K562 (cell line): ENCODE measurements at regions not wholly inside any gene's neighbourhood (a gene's known extent, or its start where the extent isn't known, plus 50 kb on each side); places are given as distances from the start of the nearest gene placed in this dataset.

Experiments
- EP400 ChIP-seq: fragments of 450-650 bp; IDR thresholded peaks from 2 replicates; pipeline ENCODE4 v1.6.1; 2017; ENCODE audit warnings: antibody characterized with exemption, mild to moderate bottlenecking, moderate library complexity
- FOXJ2 ChIP-seq: fragments of 200-800 bp; sonication (Bioruptor generic); IDR thresholded peaks from 2 replicates; pipeline ENCODE4 v1.6.1; 2016; ENCODE audit warnings: missing genetic modification characterization, missing compliant biosample characterization
- NFIC ChIP-seq: fragments of 450-650 bp; IDR thresholded peaks from 2 replicates; pipeline ENCODE4 v1.6.1; 2017; ENCODE audit warnings: mild to moderate bottlenecking, inconsistent platforms
- NR2C1 ChIP-seq, 2 experiments: fragments of 450-650 bp; IDR thresholded peaks; 2 replicates each; pipeline ENCODE4 v1.6.1; 2017; ENCODE audit warnings: mild to moderate bottlenecking in 2 of 2, antibody characterized with exemption in 1 of 2, inconsistent platforms in 1 of 2, missing compliant biosample characterization in 1 of 2, missing genetic modification characterization in 1 of 2
- PHF20 ChIP-seq: fragments of 450-650 bp; IDR thresholded peaks from 2 replicates; pipeline ENCODE4 v1.6.1; 2018; ENCODE audit not compliant: partially characterized antibody
- RNF2 ChIP-seq: sonication (generic); IDR thresholded peaks from 2 replicates; pipeline ENCODE4 v1.6.1; 2016
- SIN3A ChIP-seq, 2 experiments: fragments of 150-350 bp in 1 of 2; IDR thresholded peaks; 2 replicates each; pipeline ENCODE4 v1.6.1; 2011 to 2016; ENCODE audit warnings: borderline replicate concordance in 2 of 2, low read depth in 2 of 2, low read length in 2 of 2, mild to moderate bottlenecking in 2 of 2, moderate library complexity in 2 of 2; ENCODE audit not compliant: control insufficient read depth in 1 of 2
- TFAP4 ChIP-seq: sonication (generic); formaldehyde crosslinking; IDR thresholded peaks from 2 replicates; pipeline ENCODE4 v1.8.0; 2022; ENCODE audit warnings: missing genetic modification reagents, mild to moderate bottlenecking, moderate library complexity, borderline replicate concordance
- TOE1 ChIP-seq, 2 experiments: fragments of 450-650 bp in 1 of 2; sonication (generic) in 1 of 2; formaldehyde crosslinking in 1 of 2; IDR thresholded peaks; 2 replicates each; pipeline versions ENCODE4 v1.7.1 to v1.8.0; 2016 to 2022; ENCODE audit warnings: borderline replicate concordance in 2 of 2, mild to moderate bottlenecking in 2 of 2, antibody characterized with exemption in 1 of 2, inconsistent platforms in 1 of 2, low read depth in 1 of 2, missing genetic modification reagents in 1 of 2, moderate library complexity in 1 of 2
- TF ChIP-seq, protein P1 (sequence below): fragments of 450-650 bp; IDR thresholded peaks from 2 replicates; pipeline ENCODE4 v1.6.1; 2016; ENCODE audit warnings: mild to moderate bottlenecking, moderate library complexity
- TF ChIP-seq, protein P2 (sequence below): fragments of 250-450 bp; sonication (Bioruptor Pico); IDR thresholded peaks from 2 replicates; pipeline ENCODE4 v1.5.0; 2020; ENCODE audit warnings: mild to moderate bottlenecking
- TF ChIP-seq, protein P3 (sequence below): sonication (generic); formaldehyde crosslinking; IDR thresholded peaks from 2 replicates; pipeline ENCODE4 v1.9.0; 2022; ENCODE audit warnings: mild to moderate bottlenecking, missing genetic modification reagents

GRCh38 chr12:113747017-113747416 is 219.1 kb downstream of the RBM19 start (continued):
- TF ChIP-seq, protein P1, sequence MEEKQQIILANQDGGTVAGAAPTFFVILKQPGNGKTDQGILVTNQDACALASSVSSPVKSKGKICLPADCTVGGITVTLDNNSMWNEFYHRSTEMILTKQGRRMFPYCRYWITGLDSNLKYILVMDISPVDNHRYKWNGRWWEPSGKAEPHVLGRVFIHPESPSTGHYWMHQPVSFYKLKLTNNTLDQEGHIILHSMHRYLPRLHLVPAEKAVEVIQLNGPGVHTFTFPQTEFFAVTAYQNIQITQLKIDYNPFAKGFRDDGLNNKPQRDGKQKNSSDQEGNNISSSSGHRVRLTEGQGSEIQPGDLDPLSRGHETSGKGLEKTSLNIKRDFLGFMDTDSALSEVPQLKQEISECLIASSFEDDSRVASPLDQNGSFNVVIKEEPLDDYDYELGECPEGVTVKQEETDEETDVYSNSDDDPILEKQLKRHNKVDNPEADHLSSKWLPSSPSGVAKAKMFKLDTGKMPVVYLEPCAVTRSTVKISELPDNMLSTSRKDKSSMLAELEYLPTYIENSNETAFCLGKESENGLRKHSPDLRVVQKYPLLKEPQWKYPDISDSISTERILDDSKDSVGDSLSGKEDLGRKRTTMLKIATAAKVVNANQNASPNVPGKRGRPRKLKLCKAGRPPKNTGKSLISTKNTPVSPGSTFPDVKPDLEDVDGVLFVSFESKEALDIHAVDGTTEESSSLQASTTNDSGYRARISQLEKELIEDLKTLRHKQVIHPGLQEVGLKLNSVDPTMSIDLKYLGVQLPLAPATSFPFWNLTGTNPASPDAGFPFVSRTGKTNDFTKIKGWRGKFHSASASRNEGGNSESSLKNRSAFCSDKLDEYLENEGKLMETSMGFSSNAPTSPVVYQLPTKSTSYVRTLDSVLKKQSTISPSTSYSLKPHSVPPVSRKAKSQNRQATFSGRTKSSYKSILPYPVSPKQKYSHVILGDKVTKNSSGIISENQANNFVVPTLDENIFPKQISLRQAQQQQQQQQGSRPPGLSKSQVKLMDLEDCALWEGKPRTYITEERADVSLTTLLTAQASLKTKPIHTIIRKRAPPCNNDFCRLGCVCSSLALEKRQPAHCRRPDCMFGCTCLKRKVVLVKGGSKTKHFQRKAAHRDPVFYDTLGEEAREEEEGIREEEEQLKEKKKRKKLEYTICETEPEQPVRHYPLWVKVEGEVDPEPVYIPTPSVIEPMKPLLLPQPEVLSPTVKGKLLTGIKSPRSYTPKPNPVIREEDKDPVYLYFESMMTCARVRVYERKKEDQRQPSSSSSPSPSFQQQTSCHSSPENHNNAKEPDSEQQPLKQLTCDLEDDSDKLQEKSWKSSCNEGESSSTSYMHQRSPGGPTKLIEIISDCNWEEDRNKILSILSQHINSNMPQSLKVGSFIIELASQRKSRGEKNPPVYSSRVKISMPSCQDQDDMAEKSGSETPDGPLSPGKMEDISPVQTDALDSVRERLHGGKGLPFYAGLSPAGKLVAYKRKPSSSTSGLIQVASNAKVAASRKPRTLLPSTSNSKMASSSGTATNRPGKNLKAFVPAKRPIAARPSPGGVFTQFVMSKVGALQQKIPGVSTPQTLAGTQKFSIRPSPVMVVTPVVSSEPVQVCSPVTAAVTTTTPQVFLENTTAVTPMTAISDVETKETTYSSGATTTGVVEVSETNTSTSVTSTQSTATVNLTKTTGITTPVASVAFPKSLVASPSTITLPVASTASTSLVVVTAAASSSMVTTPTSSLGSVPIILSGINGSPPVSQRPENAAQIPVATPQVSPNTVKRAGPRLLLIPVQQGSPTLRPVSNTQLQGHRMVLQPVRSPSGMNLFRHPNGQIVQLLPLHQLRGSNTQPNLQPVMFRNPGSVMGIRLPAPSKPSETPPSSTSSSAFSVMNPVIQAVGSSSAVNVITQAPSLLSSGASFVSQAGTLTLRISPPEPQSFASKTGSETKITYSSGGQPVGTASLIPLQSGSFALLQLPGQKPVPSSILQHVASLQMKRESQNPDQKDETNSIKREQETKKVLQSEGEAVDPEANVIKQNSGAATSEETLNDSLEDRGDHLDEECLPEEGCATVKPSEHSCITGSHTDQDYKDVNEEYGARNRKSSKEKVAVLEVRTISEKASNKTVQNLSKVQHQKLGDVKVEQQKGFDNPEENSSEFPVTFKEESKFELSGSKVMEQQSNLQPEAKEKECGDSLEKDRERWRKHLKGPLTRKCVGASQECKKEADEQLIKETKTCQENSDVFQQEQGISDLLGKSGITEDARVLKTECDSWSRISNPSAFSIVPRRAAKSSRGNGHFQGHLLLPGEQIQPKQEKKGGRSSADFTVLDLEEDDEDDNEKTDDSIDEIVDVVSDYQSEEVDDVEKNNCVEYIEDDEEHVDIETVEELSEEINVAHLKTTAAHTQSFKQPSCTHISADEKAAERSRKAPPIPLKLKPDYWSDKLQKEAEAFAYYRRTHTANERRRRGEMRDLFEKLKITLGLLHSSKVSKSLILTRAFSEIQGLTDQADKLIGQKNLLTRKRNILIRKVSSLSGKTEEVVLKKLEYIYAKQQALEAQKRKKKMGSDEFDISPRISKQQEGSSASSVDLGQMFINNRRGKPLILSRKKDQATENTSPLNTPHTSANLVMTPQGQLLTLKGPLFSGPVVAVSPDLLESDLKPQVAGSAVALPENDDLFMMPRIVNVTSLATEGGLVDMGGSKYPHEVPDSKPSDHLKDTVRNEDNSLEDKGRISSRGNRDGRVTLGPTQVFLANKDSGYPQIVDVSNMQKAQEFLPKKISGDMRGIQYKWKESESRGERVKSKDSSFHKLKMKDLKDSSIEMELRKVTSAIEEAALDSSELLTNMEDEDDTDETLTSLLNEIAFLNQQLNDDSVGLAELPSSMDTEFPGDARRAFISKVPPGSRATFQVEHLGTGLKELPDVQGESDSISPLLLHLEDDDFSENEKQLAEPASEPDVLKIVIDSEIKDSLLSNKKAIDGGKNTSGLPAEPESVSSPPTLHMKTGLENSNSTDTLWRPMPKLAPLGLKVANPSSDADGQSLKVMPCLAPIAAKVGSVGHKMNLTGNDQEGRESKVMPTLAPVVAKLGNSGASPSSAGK, result peak; percentile 99
- TF ChIP-seq FOXJ2 (tag) (no peak), EP400 (peak; percentile 71), TFAP4 (CRISPR knock-in tag) (peak; percentile 54; the same call in 1 of the 2 replicates), NFIC (peak; percentile 94), NR2C1 (IDR thresholded peaks at IDR 0.05) (no peak), NR2C1 (tag; IDR thresholded peaks at IDR 0.05) (peak; percentile 72), PHF20 (peak; percentile 98), SIN3A (IDR thresholded peaks at IDR 0.05; ENCODE audit: borderline replicate concordance in 2 of 2, control insufficient read depth in 1 of 2, low read depth in 2 of 2, low read length in 2 of 2) (peak; percentile 33 to 81; a peak in 2 of 4 replicates), TOE1 (IDR thresholded peaks at IDR 0.05; ENCODE audit: borderline replicate concordance) (peak; percentile 95), TOE1 (CRISPR knock-in tag; IDR thresholded peaks at IDR 0.05; ENCODE audit: borderline replicate concordance, low read depth) (no peak), RNF2 (peak; percentile 82)
- TF ChIP-seq, protein P2, sequence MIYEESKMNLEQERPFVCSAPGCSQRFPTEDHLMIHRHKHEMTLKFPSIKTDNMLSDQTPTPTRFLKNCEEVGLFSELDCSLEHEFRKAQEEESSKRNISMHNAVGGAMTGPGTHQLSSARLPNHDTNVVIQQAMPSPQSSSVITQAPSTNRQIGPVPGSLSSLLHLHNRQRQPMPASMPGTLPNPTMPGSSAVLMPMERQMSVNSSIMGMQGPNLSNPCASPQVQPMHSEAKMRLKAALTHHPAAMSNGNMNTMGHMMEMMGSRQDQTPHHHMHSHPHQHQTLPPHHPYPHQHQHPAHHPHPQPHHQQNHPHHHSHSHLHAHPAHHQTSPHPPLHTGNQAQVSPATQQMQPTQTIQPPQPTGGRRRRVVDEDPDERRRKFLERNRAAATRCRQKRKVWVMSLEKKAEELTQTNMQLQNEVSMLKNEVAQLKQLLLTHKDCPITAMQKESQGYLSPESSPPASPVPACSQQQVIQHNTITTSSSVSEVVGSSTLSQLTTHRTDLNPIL, result no peak
- TF ChIP-seq, protein P3, sequence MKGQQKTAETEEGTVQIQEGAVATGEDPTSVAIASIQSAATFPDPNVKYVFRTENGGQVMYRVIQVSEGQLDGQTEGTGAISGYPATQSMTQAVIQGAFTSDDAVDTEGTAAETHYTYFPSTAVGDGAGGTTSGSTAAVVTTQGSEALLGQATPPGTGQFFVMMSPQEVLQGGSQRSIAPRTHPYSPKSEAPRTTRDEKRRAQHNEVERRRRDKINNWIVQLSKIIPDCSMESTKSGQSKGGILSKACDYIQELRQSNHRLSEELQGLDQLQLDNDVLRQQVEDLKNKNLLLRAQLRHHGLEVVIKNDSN (CRISPR knock-in tag), result peak; percentile 99
